HG03108 (cell line): ENCODE measurements at regions not wholly inside any gene's neighbourhood (a gene's known extent, or its start where the extent isn't known, plus 50 kb on each side); places are given as distances from the start of the nearest gene placed in this dataset.
"Not testable (repeated sequence)": the region's sequence is repeated elsewhere in the genome, so short reads cannot be mapped to it uniquely, and the experiment has no call there.

Experiments used
- ATAC-seq: cut with Tn5 transposase; IDR thresholded peaks from one replicate; pipeline ENCODE4 v1.9.1; 2021; ENCODE audit warnings: moderate library complexity; ENCODE audit not compliant: unreplicated experiment

GRCh38 chr1:121443001-121443540 lies 258.3 kb downstream of the SRGAP2C start:
- ATAC-seq: no peak

- ATAC-seq: no peak
Observed at GRCh38 chr1:121444096-121444495, 259.3 kb downstream of the SRGAP2C start.

GRCh38 chr1:121445679-121446078 lies 260.9 kb downstream of the SRGAP2C start:
- no peak for ATAC-seq

GRCh38 chr1:121447280-121447923 lies 262.6 kb downstream of the SRGAP2C start:
- ATAC-seq: not testable (repeated sequence)

- not testable (repeated sequence) for ATAC-seq
Observed at GRCh38 chr1:121448064-121448463, 263.3 kb downstream of the SRGAP2C start.

- no peak for ATAC-seq
Observed at GRCh38 chr1:121448851-121449250, 264.1 kb downstream of the SRGAP2C start.

- no peak for ATAC-seq
Observed at GRCh38 chr1:121452484-121452883, 267.7 kb downstream of the SRGAP2C start.

GRCh38 chr1:121458291-121459048 lies 273.7 kb downstream of the SRGAP2C start:
- peak; percentile 93 for ATAC-seq

- ATAC-seq: no peak
Observed at GRCh38 chr1:121459235-121459634, 274.5 kb downstream of the SRGAP2C start.

- not testable (repeated sequence) for ATAC-seq
Observed at GRCh38 chr1:121469395-121469794, 284.6 kb downstream of the SRGAP2C start.

- ATAC-seq: not testable (repeated sequence)
Observed at GRCh38 chr1:121470401-121470800, 285.6 kb downstream of the SRGAP2C start.

- ATAC-seq: peak; percentile 87
Observed at GRCh38 chr1:121471523-121471922, 286.7 kb downstream of the SRGAP2C start.

GRCh38 chr1:121472017-121472416 lies 287.2 kb downstream of the SRGAP2C start:
- ATAC-seq: no peak

GRCh38 chr1:121483234-121483633 lies 298.5 kb downstream of the SRGAP2C start:
- ATAC-seq: no peak

GRCh38 chr1:121483961-121484424 lies 299.2 kb downstream of the SRGAP2C start:
- ATAC-seq: no peak

- not testable (repeated sequence) for ATAC-seq
Observed at GRCh38 chr1:121494796-121495195, 310.0 kb downstream of the SRGAP2C start.

GRCh38 chr1:121511455-121511854 lies 326.7 kb downstream of the SRGAP2C start:
- not testable (repeated sequence) for ATAC-seq

- ATAC-seq: not testable (repeated sequence)
Observed at GRCh38 chr1:121511876-121512275, 327.1 kb downstream of the SRGAP2C start.

GRCh38 chr1:121515235-121515634 lies 330.5 kb downstream of the SRGAP2C start:
- ATAC-seq: no peak

GRCh38 chr1:121516234-121516967 lies 331.6 kb downstream of the SRGAP2C start:
- ATAC-seq: peak; percentile 74

GRCh38 chr1:121517586-121518230 lies 332.9 kb downstream of the SRGAP2C start:
- ATAC-seq: no peak
